ENCODE measurements at regions not wholly inside any gene's neighbourhood (a gene's known extent, or its start where the extent isn't known, plus 50 kb on each side); places are given as distances from the start of the nearest gene placed in this dataset.

DNA sequence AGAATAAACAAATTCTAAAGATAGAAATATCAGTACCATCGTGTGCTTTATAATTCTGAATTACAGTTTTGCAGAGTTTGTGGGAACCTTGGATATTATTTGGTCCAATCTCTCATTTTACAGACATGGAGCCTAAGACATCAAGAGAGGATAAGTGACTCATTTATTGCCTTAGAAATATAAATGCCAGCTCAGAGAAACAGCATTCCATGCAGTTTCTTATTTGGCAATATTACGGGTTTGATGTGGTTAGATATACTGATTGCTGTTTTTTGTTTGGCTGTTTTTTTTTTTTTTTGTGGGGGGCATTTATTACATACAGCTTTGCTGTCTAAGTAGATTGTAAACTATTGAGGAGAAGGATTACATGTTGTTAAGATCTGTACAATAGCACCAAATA lies 1241.1 kb upstream of the LRRTM1 start:
- H2AFZ ChIP-seq (ENCODE audit: low read length, unreplicated experiment), result no peak overlapping the region
- no peaks in the 10 kb centered on the region for H3K36me3 ChIP-seq (ENCODE audit: insufficient read depth, low read length)
- no peaks in the 10 kb centered on the region for H3K27me3 ChIP-seq (ENCODE audit: insufficient read depth, low read length)
- H3K79me2 ChIP-seq (ENCODE audit: control insufficient read depth, insufficient read depth, low read length, unreplicated experiment), result no peaks in the 10 kb centered on the region
- no peak overlapping the region for H3K27ac ChIP-seq (ENCODE audit: low read depth, low read length)
- no peaks in the 10 kb centered on the region for H3K4me1 ChIP-seq (ENCODE audit: control insufficient read depth, insufficient read depth, low read length, unreplicated experiment)
- no peak overlapping the region for H3K4me3 ChIP-seq (ENCODE audit: low read depth, low read length)

DNA sequence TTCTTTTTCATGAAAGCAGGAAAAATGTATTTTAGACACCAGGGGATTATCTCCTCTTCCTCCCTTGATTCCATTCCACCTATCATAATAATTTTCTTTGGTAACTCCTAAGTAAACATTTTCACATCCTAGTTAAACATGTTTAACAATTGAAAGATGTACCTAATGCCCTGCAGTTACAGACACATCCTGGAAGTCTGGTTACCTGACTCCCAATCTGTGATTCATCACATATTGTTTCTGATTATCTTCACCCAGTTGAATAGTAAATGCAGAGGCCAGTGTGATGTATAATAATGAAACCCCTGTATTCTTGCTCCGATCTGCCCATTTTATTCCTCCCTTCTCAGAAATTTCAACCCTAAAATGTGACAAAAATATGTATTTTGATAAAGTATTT lies 1237.6 kb upstream of the LRRTM1 start:
- no peaks in the 10 kb centered on the region for H3K4me1 ChIP-seq (ENCODE audit: control insufficient read depth, insufficient read depth, low read length, unreplicated experiment)
- H3K4me3 ChIP-seq (ENCODE audit: low read depth, low read length), result no peak overlapping the region
- H2AFZ ChIP-seq (ENCODE audit: low read length, unreplicated experiment), result no peak overlapping the region
- H3K27ac ChIP-seq (ENCODE audit: low read depth, low read length), result no peak overlapping the region
- no peaks in the 10 kb centered on the region for H3K27me3 ChIP-seq (ENCODE audit: insufficient read depth, low read length)
- no peaks in the 10 kb centered on the region for H3K36me3 ChIP-seq (ENCODE audit: insufficient read depth, low read length)
- no peaks in the 10 kb centered on the region for H3K79me2 ChIP-seq (ENCODE audit: control insufficient read depth, insufficient read depth, low read length, unreplicated experiment)

DNA sequence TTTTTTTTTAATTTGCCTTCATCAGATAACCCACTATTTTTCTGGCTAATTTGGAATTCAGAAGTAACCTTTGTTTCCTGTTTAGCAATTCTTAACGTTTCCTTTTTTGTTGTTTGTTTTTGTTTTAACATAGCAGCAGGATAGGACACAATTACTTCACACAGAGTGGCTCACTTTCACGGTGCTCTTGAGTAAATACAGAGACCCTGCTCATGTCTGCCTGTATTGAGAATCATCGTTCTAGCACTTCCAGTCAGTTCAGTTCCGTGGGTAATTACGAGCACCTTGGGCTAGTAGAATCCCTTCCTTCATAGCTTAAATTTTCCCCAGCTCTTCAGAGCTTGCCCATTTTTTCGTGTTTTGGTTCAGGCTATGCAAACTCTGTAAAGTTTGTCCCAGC lies 1225.4 kb upstream of the LRRTM1 start:
- Histone ChIP-seq H3K27me3 (ENCODE audit: insufficient read depth, low read length) (no peaks in the 10 kb centered on the region), H3K79me2 (ENCODE audit: control insufficient read depth, insufficient read depth, low read length, unreplicated experiment) (no peaks in the 10 kb centered on the region), H3K36me3 (ENCODE audit: insufficient read depth, low read length) (no peaks in the 10 kb centered on the region), H3K4me3 (ENCODE audit: low read depth, low read length) (no peak overlapping the region), H2AFZ (ENCODE audit: low read length, unreplicated experiment) (no peak overlapping the region), H3K27ac (ENCODE audit: low read depth, low read length) (no peak overlapping the region), H3K4me1 (ENCODE audit: control insufficient read depth, insufficient read depth, low read length, unreplicated experiment) (no peaks in the 10 kb centered on the region)

DNA sequence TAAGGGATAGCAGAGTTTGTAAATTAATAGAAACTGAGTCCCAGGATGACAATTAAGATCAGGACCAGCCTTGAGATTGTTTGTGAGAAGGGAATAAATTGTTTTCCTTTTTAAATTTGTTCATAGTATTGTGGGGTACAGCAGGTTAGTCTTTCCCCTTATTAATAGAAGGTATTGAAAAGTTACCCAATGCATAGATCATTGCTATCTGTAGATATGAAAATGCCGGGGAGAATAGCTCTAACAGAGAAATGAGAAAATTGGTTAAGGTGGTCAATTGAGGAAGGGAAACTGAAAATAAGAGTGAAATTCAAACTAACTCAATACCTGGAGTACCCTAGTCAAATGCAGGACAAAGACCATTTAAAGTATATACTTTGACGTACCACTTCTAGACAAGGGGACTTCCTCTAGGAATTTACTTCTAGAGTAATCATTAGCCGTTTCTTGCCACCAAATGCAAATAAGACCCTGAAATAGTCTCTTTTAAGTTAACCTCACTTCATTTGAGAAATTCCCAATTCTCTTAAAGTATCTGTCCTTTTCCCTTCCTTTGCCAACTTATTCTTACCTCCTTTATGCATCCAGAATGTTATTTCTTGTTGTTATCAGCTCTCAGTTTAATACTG lies 1224.4 kb upstream of the LRRTM1 start:
- Histone ChIP-seq H3K4me1 (ENCODE audit: control insufficient read depth, insufficient read depth, low read length, unreplicated experiment) (no peaks in the 10 kb centered on the region), H3K4me3 (ENCODE audit: low read depth, low read length) (no peak overlapping the region), H3K79me2 (ENCODE audit: control insufficient read depth, insufficient read depth, low read length, unreplicated experiment) (no peaks in the 10 kb centered on the region), H3K27ac (ENCODE audit: low read depth, low read length) (no peak overlapping the region), H2AFZ (ENCODE audit: low read length, unreplicated experiment) (no peak overlapping the region), H3K27me3 (ENCODE audit: insufficient read depth, low read length) (no peaks in the 10 kb centered on the region), H3K36me3 (ENCODE audit: insufficient read depth, low read length) (no peaks in the 10 kb centered on the region)

- Histone ChIP-seq H3K79me2 (ENCODE audit: control insufficient read depth, insufficient read depth, low read length, unreplicated experiment) (no peaks in the 10 kb centered on the region), H3K4me1 (ENCODE audit: control insufficient read depth, insufficient read depth, low read length, unreplicated experiment) (no peaks in the 10 kb centered on the region), H3K27ac (ENCODE audit: low read depth, low read length) (no peak overlapping the region), H3K36me3 (ENCODE audit: insufficient read depth, low read length) (no peaks in the 10 kb centered on the region), H3K27me3 (ENCODE audit: insufficient read depth, low read length) (no peaks in the 10 kb centered on the region), H3K4me3 (ENCODE audit: low read depth, low read length) (no peak overlapping the region), H2AFZ (ENCODE audit: low read length, unreplicated experiment) (no peak overlapping the region)
Measured at GRCh38 chr2:81523344-81523743, 1218.8 kb upstream of the LRRTM1 start.

DNA sequence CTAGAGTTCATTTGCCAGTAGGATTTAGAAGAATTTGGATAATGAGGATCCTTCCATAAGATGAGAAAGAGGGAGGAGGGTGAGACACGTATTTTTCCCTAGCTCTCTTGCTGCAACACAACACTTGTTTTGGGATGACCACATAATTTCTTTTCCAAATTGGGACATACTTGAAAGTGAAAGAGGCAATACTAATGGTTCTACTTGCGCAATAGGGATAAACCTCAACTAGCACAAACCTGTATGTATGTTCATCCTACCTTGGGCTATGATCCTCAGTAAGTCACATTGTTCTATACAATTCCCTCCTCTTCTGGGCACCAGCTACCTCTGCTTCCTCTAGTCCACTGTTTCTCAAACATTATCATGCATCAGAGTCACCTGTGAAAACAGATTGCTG lies 1208.8 kb upstream of the LRRTM1 start:
- Histone ChIP-seq H3K27me3 (ENCODE audit: insufficient read depth, low read length) (no peaks in the 10 kb centered on the region), H3K27ac (ENCODE audit: low read depth, low read length) (no peak overlapping the region), H2AFZ (ENCODE audit: low read length, unreplicated experiment) (no peak overlapping the region), H3K36me3 (ENCODE audit: insufficient read depth, low read length) (no peaks in the 10 kb centered on the region), H3K4me3 (ENCODE audit: low read depth, low read length) (no peak overlapping the region), H3K79me2 (ENCODE audit: control insufficient read depth, insufficient read depth, low read length, unreplicated experiment) (no peaks in the 10 kb centered on the region), H3K4me1 (ENCODE audit: control insufficient read depth, insufficient read depth, low read length, unreplicated experiment) (no peaks in the 10 kb centered on the region)

GRCh38 chr2:81505586-81505985 lies 1201.0 kb upstream of the LRRTM1 start:
- Histone ChIP-seq H2AFZ (ENCODE audit: low read length, unreplicated experiment) (no peak overlapping the region), H3K4me3 (ENCODE audit: low read depth, low read length) (no peak overlapping the region), H3K27ac (ENCODE audit: low read depth, low read length) (no peak overlapping the region), H3K27me3 (ENCODE audit: insufficient read depth, low read length) (no peaks in the 10 kb centered on the region), H3K4me1 (ENCODE audit: control insufficient read depth, insufficient read depth, low read length, unreplicated experiment) (no peaks in the 10 kb centered on the region), H3K36me3 (ENCODE audit: insufficient read depth, low read length) (no peaks in the 10 kb centered on the region), H3K79me2 (ENCODE audit: control insufficient read depth, insufficient read depth, low read length, unreplicated experiment) (no peaks in the 10 kb centered on the region)

- no peaks in the 10 kb centered on the region for H3K79me2 ChIP-seq (ENCODE audit: control insufficient read depth, insufficient read depth, low read length, unreplicated experiment)
- no peak overlapping the region for H2AFZ ChIP-seq (ENCODE audit: low read length, unreplicated experiment)
- no peaks in the 10 kb centered on the region for H3K27me3 ChIP-seq (ENCODE audit: insufficient read depth, low read length)
- H3K4me1 ChIP-seq (ENCODE audit: control insufficient read depth, insufficient read depth, low read length, unreplicated experiment), result no peaks in the 10 kb centered on the region
- H3K36me3 ChIP-seq (ENCODE audit: insufficient read depth, low read length), result no peaks in the 10 kb centered on the region
- H3K4me3 ChIP-seq (ENCODE audit: low read depth, low read length), result no peak overlapping the region
- H3K27ac ChIP-seq (ENCODE audit: low read depth, low read length), result no peak overlapping the region
Measured at GRCh38 chr2:81495556-81495955, 1191.0 kb upstream of the LRRTM1 start.

- Histone ChIP-seq H3K4me3 (ENCODE audit: low read depth, low read length) (no peak overlapping the region), H3K27me3 (ENCODE audit: insufficient read depth, low read length) (no peaks in the 10 kb centered on the region), H3K27ac (ENCODE audit: low read depth, low read length) (no peak overlapping the region), H2AFZ (ENCODE audit: low read length, unreplicated experiment) (no peak overlapping the region), H3K36me3 (ENCODE audit: insufficient read depth, low read length) (no peaks in the 10 kb centered on the region), H3K79me2 (ENCODE audit: control insufficient read depth, insufficient read depth, low read length, unreplicated experiment) (no peaks in the 10 kb centered on the region), H3K4me1 (ENCODE audit: control insufficient read depth, insufficient read depth, low read length, unreplicated experiment) (no peaks in the 10 kb centered on the region)
Measured at GRCh38 chr2:81483254-81483653, 1178.7 kb upstream of the LRRTM1 start.

GRCh38 chr2:81481994-81482368 lies 1177.4 kb upstream of the LRRTM1 start:
- Histone ChIP-seq H3K79me2 (ENCODE audit: control insufficient read depth, insufficient read depth, low read length, unreplicated experiment) (no peaks in the 10 kb centered on the region), H3K4me3 (ENCODE audit: low read depth, low read length) (no peak overlapping the region), H3K27me3 (ENCODE audit: insufficient read depth, low read length) (no peaks in the 10 kb centered on the region), H2AFZ (ENCODE audit: low read length, unreplicated experiment) (no peak overlapping the region), H3K27ac (ENCODE audit: low read depth, low read length) (no peak overlapping the region), H3K36me3 (ENCODE audit: insufficient read depth, low read length) (no peaks in the 10 kb centered on the region), H3K4me1 (ENCODE audit: control insufficient read depth, insufficient read depth, low read length, unreplicated experiment) (no peaks in the 10 kb centered on the region)

- Histone ChIP-seq H2AFZ (ENCODE audit: low read length, unreplicated experiment) (no peak overlapping the region), H3K4me3 (ENCODE audit: low read depth, low read length) (no peak overlapping the region), H3K27me3 (ENCODE audit: insufficient read depth, low read length) (no peaks in the 10 kb centered on the region), H3K36me3 (ENCODE audit: insufficient read depth, low read length) (no peaks in the 10 kb centered on the region), H3K4me1 (ENCODE audit: control insufficient read depth, insufficient read depth, low read length, unreplicated experiment) (no peaks in the 10 kb centered on the region), H3K79me2 (ENCODE audit: control insufficient read depth, insufficient read depth, low read length, unreplicated experiment) (no peaks in the 10 kb centered on the region), H3K27ac (ENCODE audit: low read depth, low read length) (no peak overlapping the region)
Measured at GRCh38 chr2:81481242-81481993, 1176.9 kb upstream of the LRRTM1 start.
